ENCODE measurements at regions not wholly inside any gene's neighbourhood (a gene's known extent, or its start where the extent isn't known, plus 50 kb on each side); places are given as distances from the start of the nearest gene placed in this dataset.

DNA sequence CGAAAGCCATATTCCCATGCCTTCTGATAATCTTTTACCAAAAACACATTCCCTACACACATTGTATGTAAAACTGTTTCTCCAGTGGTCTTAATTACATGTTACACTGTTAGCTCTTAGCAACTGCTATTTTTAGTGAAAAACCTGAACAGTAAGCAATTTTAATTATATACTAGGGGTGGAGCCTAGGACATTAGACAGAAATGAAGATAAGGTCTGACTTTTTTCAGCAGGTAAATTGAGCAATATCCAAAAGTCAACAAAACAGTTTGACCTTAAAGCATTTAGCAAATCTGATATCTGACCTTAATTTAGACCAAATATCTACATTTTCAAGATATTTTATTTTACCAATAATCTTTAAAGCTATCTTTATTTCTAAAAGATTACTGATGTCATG lies 60.2 kb downstream of the PDE6H start:
- DNase-seq = no peak
- Mint-ChIP-seq H3K27me3 (no peaks in the 10 kb centered on the region), H3K4me1 (no peaks in the 10 kb centered on the region), H3K9me3 (no peaks in the 10 kb centered on the region), H3K36me3 (no peaks in the 10 kb centered on the region), H3K27ac (no peak overlapping the region), H3K4me3 (no peak overlapping the region)
- CTCF ChIA-PET = no interaction called here

DNA sequence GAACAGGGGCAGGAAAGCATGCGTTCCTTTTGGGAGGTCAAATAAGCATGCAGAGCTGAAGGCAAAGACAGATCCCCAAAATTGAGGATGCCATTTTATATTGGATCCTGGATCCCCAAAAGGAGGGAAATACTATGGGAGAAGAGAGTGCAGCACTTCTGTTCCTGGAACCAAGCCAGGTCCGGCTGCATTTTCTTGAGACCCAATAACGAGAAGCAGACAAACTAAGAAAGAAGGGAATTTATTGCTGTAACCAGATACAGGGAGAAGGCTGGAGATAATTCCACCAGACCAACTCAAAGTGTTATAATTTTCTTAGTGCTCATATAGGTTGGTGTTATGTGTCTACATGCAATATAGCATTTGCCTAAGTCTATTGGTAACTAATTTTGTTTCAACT lies 60.8 kb downstream of the PDE6H start:
- no peak overlapping the region for H3K4me3 Mint-ChIP-seq
- no peaks in the 10 kb centered on the region for H3K36me3 Mint-ChIP-seq
- H3K27me3 Mint-ChIP-seq = no peaks in the 10 kb centered on the region
- CTCF ChIA-PET = no interaction called here
- DNase-seq = no peak
- H3K4me1 Mint-ChIP-seq = no peaks in the 10 kb centered on the region
- no peaks in the 10 kb centered on the region for H3K9me3 Mint-ChIP-seq
- no peak overlapping the region for H3K27ac Mint-ChIP-seq

DNA sequence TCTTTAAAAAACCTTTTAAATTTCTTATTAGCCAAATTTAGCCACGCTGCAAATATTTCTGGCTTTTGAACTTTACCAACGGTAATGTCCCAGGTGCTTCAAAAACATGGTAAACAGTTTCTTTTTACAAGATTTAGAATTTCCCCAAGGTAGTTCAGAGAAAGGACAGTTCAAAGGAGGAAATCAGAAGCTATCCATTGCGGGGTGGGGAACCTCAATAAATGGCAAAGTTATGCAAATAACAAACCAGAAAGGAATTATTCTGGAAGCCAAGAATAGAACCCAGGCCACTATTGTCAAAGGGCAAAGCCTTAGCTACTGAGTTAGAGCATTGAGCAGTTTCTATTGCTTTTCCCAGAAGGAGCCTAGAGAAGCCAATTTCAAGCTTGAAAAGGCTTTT lies 62.3 kb downstream of the PDE6H start:
- Mint-ChIP-seq H3K4me1 (peaks cover 2% of the 10 kb centered on the region), H3K9me3 (no peaks in the 10 kb centered on the region), H3K4me3 (no peak overlapping the region), H3K27ac (no peak overlapping the region), H3K27me3 (no peaks in the 10 kb centered on the region), H3K36me3 (no peaks in the 10 kb centered on the region)
- CTCF ChIA-PET = interaction anchor here (0.9 to 1.3 kb wide), 2 partner anchors 28 to 186 kb away, joined by 3 read pairs; partner anchors contain the start of gene RERG
- no peak for DNase-seq

DNA sequence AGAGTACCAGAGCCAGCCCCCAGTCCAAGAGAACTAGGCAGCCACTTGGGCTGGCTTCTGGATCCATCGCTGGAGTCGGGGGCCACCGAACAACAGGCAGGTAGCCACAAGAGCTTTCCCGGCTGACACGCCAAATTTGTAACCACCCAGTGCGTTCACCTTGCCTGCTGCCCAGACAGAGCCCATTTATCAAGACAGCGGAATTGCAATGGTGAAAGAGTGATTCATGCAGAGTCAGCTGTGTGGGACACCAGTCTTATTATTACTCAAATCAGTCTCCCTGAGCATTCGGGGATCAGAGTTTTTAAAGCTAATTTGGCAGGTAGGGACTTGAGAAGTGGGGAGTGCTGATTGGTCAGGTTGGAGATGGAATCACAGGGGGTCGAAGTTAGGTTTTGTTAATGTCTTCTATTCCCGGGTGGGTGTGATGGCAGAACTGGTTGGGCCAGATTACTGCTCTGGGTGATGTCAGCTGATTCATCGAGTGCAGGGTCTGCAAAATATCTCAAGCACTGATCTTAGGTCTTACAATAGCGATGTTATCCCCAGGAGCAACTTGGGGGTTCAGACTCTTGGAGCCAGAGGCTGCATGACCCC lies 64.3 kb downstream of the PDE6H start:
- Mint-ChIP-seq H3K27me3 (no peaks in the 10 kb centered on the region), H3K4me1 (peaks cover 2% of the 10 kb centered on the region), H3K9me3 (no peaks in the 10 kb centered on the region), H3K27ac (no peak overlapping the region), H3K4me3 (no peak overlapping the region), H3K36me3 (no peaks in the 10 kb centered on the region)
- CTCF ChIA-PET = no interaction called here
- DNase-seq = no peak

DNA sequence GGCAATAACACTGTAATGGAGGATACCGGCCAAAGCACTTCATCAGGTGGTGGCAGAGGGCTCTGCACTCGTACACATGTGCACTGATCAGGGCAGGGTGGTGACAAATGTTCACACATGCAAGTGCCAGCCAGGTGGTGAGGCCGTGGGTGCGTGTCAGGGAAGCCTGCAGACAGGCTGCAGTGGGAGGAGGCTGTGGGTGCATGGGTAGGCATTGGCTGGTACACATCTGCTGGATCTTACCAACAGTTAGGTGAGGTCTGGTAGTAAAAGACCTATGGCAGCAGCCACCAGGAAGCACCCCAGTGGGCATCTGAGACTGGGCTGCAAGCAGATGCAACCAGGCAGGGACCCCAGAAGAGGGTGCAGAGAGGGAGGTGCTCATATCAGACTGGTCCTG lies 65.3 kb downstream of the PDE6H start:
- no peak overlapping the region for H3K27ac Mint-ChIP-seq
- no peaks in the 10 kb centered on the region for H3K36me3 Mint-ChIP-seq
- CTCF ChIA-PET = no interaction called here

DNA sequence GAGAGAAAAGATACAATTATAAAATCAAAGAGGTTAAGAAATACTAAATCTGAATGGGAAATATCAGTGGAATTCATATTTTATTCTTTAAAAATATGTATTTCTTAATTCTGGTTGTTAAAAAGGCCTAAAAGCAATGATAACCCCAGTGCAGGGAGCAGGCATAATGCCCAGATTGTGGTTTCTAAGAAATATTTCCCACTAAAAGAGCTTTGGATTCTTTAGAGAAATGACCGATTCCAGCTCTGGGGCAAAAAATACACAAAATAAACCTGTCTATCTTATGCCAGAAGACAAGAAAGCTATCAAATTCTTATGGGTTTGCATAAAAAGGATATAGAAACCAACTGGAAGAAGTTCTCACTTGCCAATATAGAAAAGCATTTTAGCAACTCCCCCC lies 71.6 kb downstream of the PDE6H start:
- Mint-ChIP-seq H3K27me3 (peaks cover 4% of the 10 kb centered on the region), H3K36me3 (no peaks in the 10 kb centered on the region), H3K27ac (no peak overlapping the region), H3K4me3 (no peak overlapping the region), H3K9me3 (no peaks in the 10 kb centered on the region), H3K4me1 (peaks cover 2% of the 10 kb centered on the region)
- DNase-seq = no peak
- CTCF ChIA-PET = no interaction called here

More for the DNA sequence above, 65.3 kb downstream of the PDE6H start:
- Mint-ChIP-seq H3K4me3 (no peak overlapping the region), H3K4me1 (peaks cover 2% of the 10 kb centered on the region), H3K27me3 (no peaks in the 10 kb centered on the region), H3K9me3 (no peaks in the 10 kb centered on the region)
- DNase-seq = no peak

DNA sequence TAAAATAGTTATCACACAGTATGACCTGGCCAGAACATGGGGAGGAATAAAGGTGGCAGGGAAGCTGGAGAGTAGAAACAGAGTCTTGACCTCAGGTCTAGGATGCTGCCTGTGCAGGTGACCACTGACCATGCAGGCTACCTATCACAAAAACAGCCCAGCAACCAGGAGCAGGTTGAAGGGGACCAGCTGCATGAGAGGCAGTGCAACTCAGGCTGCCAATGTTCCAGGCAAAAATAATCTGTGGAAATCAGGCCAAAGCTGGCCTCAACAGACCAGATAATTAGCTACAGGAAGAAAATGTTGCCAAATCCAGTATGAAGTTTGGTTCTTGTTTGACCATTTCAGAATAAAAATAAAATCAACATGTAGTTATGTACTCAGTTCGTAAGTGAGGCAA lies 72.6 kb downstream of the PDE6H start:
- CTCF ChIA-PET = interaction anchor here (0.5 kb wide), 1 partner anchor 51 kb away, joined by 4 read pairs; no protein-coding TSS in a partner anchor
- H3K36me3 Mint-ChIP-seq = no peaks in the 10 kb centered on the region
- H3K9me3 Mint-ChIP-seq = no peaks in the 10 kb centered on the region
- no peak for DNase-seq
- H3K4me3 Mint-ChIP-seq = no peak overlapping the region
- peaks cover 4% of the 10 kb centered on the region for H3K27me3 Mint-ChIP-seq
- H3K4me1 Mint-ChIP-seq = peaks cover 2% of the 10 kb centered on the region
- no peak overlapping the region for H3K27ac Mint-ChIP-seq

DNA sequence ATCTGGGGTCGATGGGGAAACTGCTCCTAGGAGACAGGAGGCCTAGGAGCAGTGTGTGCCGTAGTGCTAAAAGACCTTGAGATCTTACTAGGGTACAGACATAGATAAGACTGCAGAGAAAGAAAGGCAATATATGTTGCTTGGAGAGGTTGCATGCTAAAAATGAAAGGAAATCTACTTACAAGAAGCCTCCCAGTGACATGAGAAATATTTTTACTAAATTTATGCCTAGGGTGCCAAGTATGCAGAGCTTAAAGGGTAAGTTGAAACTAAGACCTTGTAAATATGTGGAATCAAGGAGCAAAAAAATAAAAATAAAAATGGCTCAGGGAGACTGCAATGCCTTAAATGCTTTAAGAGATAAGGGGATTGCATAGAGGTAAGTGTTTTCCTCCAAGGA lies 74.8 kb downstream of the PDE6H start:
- no peak for DNase-seq
- Mint-ChIP-seq H3K9me3 (no peaks in the 10 kb centered on the region), H3K27ac (no peak overlapping the region), H3K27me3 (peaks cover 4% of the 10 kb centered on the region), H3K4me1 (peaks cover 15% of the 10 kb centered on the region), H3K36me3 (no peaks in the 10 kb centered on the region), H3K4me3 (no peak overlapping the region)
- CTCF ChIA-PET = no interaction called here

DNA sequence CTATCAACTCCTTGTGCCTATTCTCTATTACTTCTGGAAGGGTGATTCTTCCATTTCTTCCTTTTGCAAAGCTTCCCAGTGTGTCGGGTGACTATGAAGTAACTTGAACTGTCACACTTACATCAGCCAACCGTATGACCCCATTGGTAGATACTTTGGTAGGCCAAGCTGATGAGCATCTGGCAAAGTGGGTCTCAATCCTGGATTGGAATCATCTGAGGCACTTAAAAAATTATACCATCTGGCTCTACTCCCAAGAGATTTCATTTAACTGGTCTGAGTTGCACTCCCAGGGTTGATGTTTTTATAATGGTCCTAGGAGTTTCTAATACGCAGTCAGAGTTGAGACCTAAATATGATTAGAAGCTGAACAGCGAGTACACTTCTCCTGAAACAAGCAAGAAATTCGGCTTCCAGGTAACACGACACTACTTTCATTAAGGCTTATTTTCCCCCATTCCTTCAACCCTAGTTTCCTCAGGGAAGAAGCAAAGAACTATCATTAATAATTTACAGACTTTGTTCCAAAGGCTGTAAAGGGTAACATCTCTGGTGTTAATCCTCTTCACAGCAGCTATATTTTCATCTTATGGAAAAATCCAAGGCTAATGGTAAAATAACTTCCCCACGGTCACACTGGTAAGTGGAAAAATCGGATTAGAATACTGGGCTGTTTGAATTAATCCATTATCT lies 76.8 kb downstream of the PDE6H start:
- CTCF ChIA-PET = no interaction called here
- no peak for DNase-seq
- Mint-ChIP-seq H3K4me1 (peaks cover 15% of the 10 kb centered on the region), H3K4me3 (no peak overlapping the region), H3K27ac (no peak overlapping the region), H3K9me3 (no peaks in the 10 kb centered on the region), H3K36me3 (no peaks in the 10 kb centered on the region), H3K27me3 (peaks cover 4% of the 10 kb centered on the region)

DNA sequence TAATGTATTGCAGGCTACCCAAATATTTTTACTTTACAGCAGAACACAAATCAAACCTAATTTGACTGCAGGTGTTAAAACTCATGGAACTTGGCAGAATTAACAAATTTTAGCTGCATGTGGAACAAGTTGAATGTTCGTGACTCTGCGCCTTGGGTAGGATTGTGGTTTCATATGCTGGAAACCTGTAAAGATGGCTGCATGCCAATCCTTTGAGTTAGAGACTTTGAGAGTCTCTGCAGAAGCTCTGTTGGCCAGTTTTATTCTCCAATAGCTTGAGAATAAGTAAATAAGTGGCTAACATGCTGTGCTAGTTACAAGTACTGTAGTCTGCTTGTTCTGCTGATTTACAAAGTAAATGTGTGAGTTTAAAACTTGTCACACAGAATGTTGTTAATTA lies 77.8 kb downstream of the PDE6H start:
- CTCF ChIA-PET = no interaction called here
- H3K4me3 Mint-ChIP-seq = no peak overlapping the region

DNA sequence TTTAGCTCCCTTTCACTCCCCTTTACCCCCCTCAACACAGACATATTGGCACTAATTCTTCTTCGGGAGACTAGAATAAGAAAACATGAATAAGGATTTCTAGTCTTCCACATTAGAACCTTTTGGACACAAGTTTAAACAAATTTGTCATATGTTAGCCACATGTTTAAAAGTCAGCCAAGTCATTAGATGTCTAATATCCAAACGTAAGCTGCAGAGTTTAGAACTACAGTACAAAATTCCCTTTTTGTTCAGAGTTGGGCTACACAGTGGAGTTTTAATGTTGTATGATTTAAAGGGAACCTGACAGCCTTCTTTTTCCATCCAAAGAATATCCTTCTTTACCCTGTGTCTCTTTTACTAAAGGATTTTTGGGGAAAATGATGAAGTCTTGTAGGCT lies 79.8 kb downstream of the PDE6H start:
- CTCF ChIA-PET = no interaction called here
- no peak overlapping the region for H3K27ac Mint-ChIP-seq
- no peak overlapping the region for H3K4me3 Mint-ChIP-seq
- peaks cover 15% of the 10 kb centered on the region for H3K4me1 Mint-ChIP-seq
- DNase-seq = no peak
- no peaks in the 10 kb centered on the region for H3K36me3 Mint-ChIP-seq
- H3K9me3 Mint-ChIP-seq = no peaks in the 10 kb centered on the region
- no peaks in the 10 kb centered on the region for H3K27me3 Mint-ChIP-seq

More for the DNA sequence above, 77.8 kb downstream of the PDE6H start:
- H3K4me1 Mint-ChIP-seq = peaks cover 15% of the 10 kb centered on the region
- H3K27ac Mint-ChIP-seq = peak overlapping the region; percentile 43
- no peaks in the 10 kb centered on the region for H3K27me3 Mint-ChIP-seq
- no peaks in the 10 kb centered on the region for H3K9me3 Mint-ChIP-seq
- no peak for DNase-seq
- no peaks in the 10 kb centered on the region for H3K36me3 Mint-ChIP-seq

DNA sequence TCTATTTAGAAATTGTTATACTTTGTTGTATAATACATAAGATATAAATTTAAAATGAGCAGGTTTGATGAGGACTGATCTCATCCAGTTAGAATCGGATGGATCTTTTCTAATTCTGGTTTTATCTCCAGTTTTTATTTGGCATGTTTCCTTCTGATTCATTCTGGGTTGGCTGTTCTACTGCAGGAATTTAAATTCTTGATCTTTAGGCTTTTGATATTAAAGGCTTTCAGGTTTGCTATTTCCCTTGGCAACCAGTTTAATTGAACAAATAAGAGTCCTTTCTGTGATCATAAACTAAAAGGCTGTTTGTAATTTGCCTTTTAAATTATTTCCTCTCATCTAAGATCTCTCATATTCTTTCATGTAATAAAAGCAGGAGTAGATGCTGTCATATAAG lies 83.4 kb downstream of the PDE6H start:
- no peak overlapping the region for H3K27ac Mint-ChIP-seq
- no peaks in the 10 kb centered on the region for H3K27me3 Mint-ChIP-seq
- H3K36me3 Mint-ChIP-seq = no peaks in the 10 kb centered on the region
- CTCF ChIA-PET = no interaction called here
- H3K4me3 Mint-ChIP-seq = no peak overlapping the region
- DNase-seq = no peak
- H3K4me1 Mint-ChIP-seq = peaks cover 6% of the 10 kb centered on the region
- no peaks in the 10 kb centered on the region for H3K9me3 Mint-ChIP-seq

Measured in activated naive CD4-positive, alpha-beta T cell treated with anti-CD3 and anti-CD28 coated beads, Interleukin-2, amount 10 ng/mL, durations not matched to agents 7 days and 5 days (primary cell).